ENCODE measurements at regions not wholly inside any gene's neighbourhood (a gene's known extent, or its start where the extent isn't known, plus 50 kb on each side); places are given as distances from the start of the nearest gene placed in this dataset.

- H3K9me2 ChIP-seq (replicated peaks; ENCODE audit: insufficient read depth): no peaks in the 10 kb centered on the region
- H4K20me1 ChIP-seq (ENCODE audit: insufficient read depth, poor library complexity, severe bottlenecking): no peaks in the 10 kb centered on the region
- no peaks in the 10 kb centered on the region for H3K36me3 ChIP-seq (replicated peaks; ENCODE audit: insufficient read depth, low read depth)
- H3K4me3 ChIP-seq: no peak overlapping the region
- H3K79me2 ChIP-seq: no peaks in the 10 kb centered on the region
- H2AFZ ChIP-seq: no peak overlapping the region
- TF ChIP-seq CTCF (IDR thresholded peaks at IDR 0.05; ENCODE audit: poor library complexity): no peak
- TF ChIP-seq EZH2phosphoT487 (IDR thresholded peaks at IDR 0.05; ENCODE audit: low read depth, severe bottlenecking, unreplicated experiment): no peak
- no peak for TF ChIP-seq EZH2 (IDR thresholded peaks at IDR 0.05; ENCODE audit: borderline replicate concordance)
- H3K9me3 ChIP-seq (ENCODE audit: low read depth): no peaks in the 10 kb centered on the region
- H3K4me2 ChIP-seq: no peak overlapping the region
- no peak overlapping the region for H3K27ac ChIP-seq
- 85% methylated on average over 9 of the region's 9 CpGs for WGBS (ENCODE audit: low lambda C conversion rate, missing lambda C conversion rate)
- DNase-seq (ENCODE audit: low spot score): no peak
- H3K4me1 ChIP-seq (ENCODE audit: insufficient read depth): no peaks in the 10 kb centered on the region
- no peaks in the 10 kb centered on the region for H3K27me3 ChIP-seq
Measured at GRCh38 chr5:6859951-6860638, 146.9 kb downstream of the TENT4A start.

- no peaks in the 10 kb centered on the region for H3K9me3 ChIP-seq (ENCODE audit: low read depth)
- no peaks in the 10 kb centered on the region for H3K9me2 ChIP-seq (replicated peaks; ENCODE audit: insufficient read depth)
- TF ChIP-seq EZH2 (IDR thresholded peaks at IDR 0.05; ENCODE audit: borderline replicate concordance): no peak
- H3K4me1 ChIP-seq (ENCODE audit: insufficient read depth): no peaks in the 10 kb centered on the region
- no peaks in the 10 kb centered on the region for H3K27me3 ChIP-seq
- no peak overlapping the region for H3K27ac ChIP-seq
- no peaks in the 10 kb centered on the region for H3K79me2 ChIP-seq
- no peak overlapping the region for H3K4me3 ChIP-seq
- H2AFZ ChIP-seq: no peak overlapping the region
- H4K20me1 ChIP-seq (ENCODE audit: insufficient read depth, poor library complexity, severe bottlenecking): no peaks in the 10 kb centered on the region
- 85% methylated on average over 3 of the region's 3 CpGs for WGBS (ENCODE audit: low lambda C conversion rate, missing lambda C conversion rate)
- no peak for DNase-seq (ENCODE audit: low spot score)
- no peak overlapping the region for H3K4me2 ChIP-seq
- no peaks in the 10 kb centered on the region for H3K36me3 ChIP-seq (replicated peaks; ENCODE audit: insufficient read depth, low read depth)
Measured at GRCh38 chr5:6861036-6861435, 147.8 kb downstream of the TENT4A start.

GRCh38 chr5:6861667-6862066 is 148.4 kb downstream of the TENT4A start:
- H3K79me2 ChIP-seq: no peaks in the 10 kb centered on the region
- H3K4me1 ChIP-seq (ENCODE audit: insufficient read depth): no peaks in the 10 kb centered on the region
- TF ChIP-seq EZH2 (IDR thresholded peaks at IDR 0.05; ENCODE audit: borderline replicate concordance) (no peak), EZH2phosphoT487 (IDR thresholded peaks at IDR 0.05; ENCODE audit: low read depth, severe bottlenecking, unreplicated experiment) (no peak), CTCF (IDR thresholded peaks at IDR 0.05; ENCODE audit: poor library complexity) (no peak)
- H2AFZ ChIP-seq: no peak overlapping the region
- no peak overlapping the region for H3K4me2 ChIP-seq
- WGBS (ENCODE audit: low lambda C conversion rate, missing lambda C conversion rate): 62% methylated on average over 3 of the region's 3 CpGs
- no peaks in the 10 kb centered on the region for H4K20me1 ChIP-seq (ENCODE audit: insufficient read depth, poor library complexity, severe bottlenecking)
- H3K9me3 ChIP-seq (ENCODE audit: low read depth): no peaks in the 10 kb centered on the region
- no peak for DNase-seq (ENCODE audit: low spot score)
- H3K4me3 ChIP-seq: no peak overlapping the region
- H3K27me3 ChIP-seq: no peaks in the 10 kb centered on the region
- no peaks in the 10 kb centered on the region for H3K36me3 ChIP-seq (replicated peaks; ENCODE audit: insufficient read depth, low read depth)
- H3K9me2 ChIP-seq (replicated peaks; ENCODE audit: insufficient read depth): no peaks in the 10 kb centered on the region
- H3K27ac ChIP-seq: no peak overlapping the region

GRCh38 chr5:6862306-6862705 is 149.1 kb downstream of the TENT4A start:
- Histone ChIP-seq H3K4me1 (ENCODE audit: insufficient read depth) (no peaks in the 10 kb centered on the region), H3K27me3 (no peaks in the 10 kb centered on the region), H3K36me3 (replicated peaks; ENCODE audit: insufficient read depth, low read depth) (no peaks in the 10 kb centered on the region), H3K27ac (no peak overlapping the region), H3K9me3 (ENCODE audit: low read depth) (no peaks in the 10 kb centered on the region), H3K4me3 (no peak overlapping the region), H3K4me2 (no peak overlapping the region), H3K9me2 (replicated peaks; ENCODE audit: insufficient read depth) (no peaks in the 10 kb centered on the region), H3K79me2 (no peaks in the 10 kb centered on the region), H4K20me1 (ENCODE audit: insufficient read depth, poor library complexity, severe bottlenecking) (no peaks in the 10 kb centered on the region), H2AFZ (no peak overlapping the region)
- WGBS (ENCODE audit: low lambda C conversion rate, missing lambda C conversion rate): 90% methylated on average over 5 of the region's 5 CpGs
- DNase-seq (ENCODE audit: low spot score): no peak
- no peak for TF ChIP-seq EZH2phosphoT487 (IDR thresholded peaks at IDR 0.05; ENCODE audit: low read depth, severe bottlenecking, unreplicated experiment)
- no peak for TF ChIP-seq CTCF (IDR thresholded peaks at IDR 0.05; ENCODE audit: poor library complexity)
- TF ChIP-seq EZH2 (IDR thresholded peaks at IDR 0.05; ENCODE audit: borderline replicate concordance): no peak
